SK-N-SH treated with all-trans-retinoic acid at 6 μM for 48 hours (cell line): ENCODE measurements at regions not wholly inside any gene's neighbourhood (a gene's known extent, or its start where the extent isn't known, plus 50 kb on each side); places are given as distances from the start of the nearest gene placed in this dataset.

Experiments
- ATAC-seq: fragments of 200-7000 bp; cut with Tn5 transposase; 3 replicates; pipeline ENCODE4 v1.9.1; 2020; ENCODE audit warnings: mild to moderate bottlenecking, moderate library complexity
- ARNTL ChIP-seq: fragments of 450-650 bp; formaldehyde crosslinking; IDR thresholded peaks from 2 replicates; pipeline ENCODE4 v1.5.0; 2020; ENCODE audit warnings: low read depth, mild to moderate bottlenecking, moderate library complexity, borderline replicate concordance
- BACH2 ChIP-seq: fragments of 250-450 bp; sonication (Bioruptor Pico); IDR thresholded peaks from 2 replicates; pipeline ENCODE4 v1.9.0; 2021; ENCODE audit warnings: mild to moderate bottlenecking, borderline replicate concordance
- ESRRG ChIP-seq: fragments of 250-450 bp; sonication (Bioruptor Pico); IDR thresholded peaks from 2 replicates; pipeline ENCODE4 v1.6.1; 2021; ENCODE audit warnings: mild to moderate bottlenecking
- GLIS3 ChIP-seq: fragments of 250-450 bp; sonication (Bioruptor Pico); IDR thresholded peaks from 2 replicates; pipeline ENCODE4 v1.5.0; 2020; ENCODE audit warnings: mild to moderate bottlenecking, moderate library complexity
- ISL1 ChIP-seq: fragments of 250-450 bp; sonication (Bioruptor Pico); IDR thresholded peaks from 2 replicates; pipeline ENCODE4 v2.1.2; 2022; ENCODE audit warnings: mild to moderate bottlenecking, moderate library complexity
- OSR1 ChIP-seq: fragments of 250-450 bp; sonication (Bioruptor Pico); IDR thresholded peaks from 2 replicates; pipeline ENCODE4 v1.8.0; 2022; ENCODE audit warnings: moderate library complexity, mild to moderate bottlenecking, inconsistent platforms
- PPARA ChIP-seq: fragments of 250-450 bp; sonication (Bioruptor Pico); IDR thresholded peaks from 2 replicates; pipeline ENCODE4 v1.5.0; 2020; ENCODE audit warnings: mild to moderate bottlenecking, borderline replicate concordance
- RARB ChIP-seq: fragments of 250-450 bp; sonication (Bioruptor Pico); IDR thresholded peaks from 2 replicates; pipeline ENCODE4 v1.8.0; 2021; ENCODE audit warnings: mild to moderate bottlenecking, moderate library complexity
- SNAI2 ChIP-seq: fragments of 250-450 bp; sonication (Bioruptor Pico); IDR thresholded peaks from 2 replicates; pipeline ENCODE4 v1.5.0; 2020; ENCODE audit warnings: mild to moderate bottlenecking, moderate library complexity
- TCF4 ChIP-seq: fragments of 250-450 bp; sonication (Bioruptor Pico); IDR thresholded peaks from 2 replicates; pipeline ENCODE4 v1.8.0; 2021; ENCODE audit warnings: mild to moderate bottlenecking, moderate library complexity, borderline replicate concordance
- TOX ChIP-seq: fragments of 250-450 bp; sonication (Bioruptor Pico); IDR thresholded peaks from 2 replicates; pipeline ENCODE4 v1.8.0; 2021; ENCODE audit warnings: mild to moderate bottlenecking, moderate library complexity, borderline replicate concordance
- ZC3H10 ChIP-seq: fragments of 250-450 bp; sonication (Bioruptor Pico); IDR thresholded peaks from 2 replicates; pipeline ENCODE4 v1.5.1; 2021; ENCODE audit warnings: mild to moderate bottlenecking, moderate library complexity
- ZFP3 ChIP-seq: fragments of 250-450 bp; sonication (Bioruptor Pico); IDR thresholded peaks from 2 replicates; pipeline ENCODE4 v1.5.0; 2020; ENCODE audit warnings: mild to moderate bottlenecking, moderate library complexity
- ZNF565 ChIP-seq: fragments of 450-650 bp; formaldehyde crosslinking; conservative IDR thresholded peaks from 2 replicates; pipeline ENCODE4 v1.5.0; 2020; ENCODE audit warnings: low read depth, mild to moderate bottlenecking, moderate library complexity
- ZNF70 ChIP-seq: fragments of 450-650 bp; formaldehyde crosslinking; IDR thresholded peaks from 2 replicates; pipeline ENCODE4 v1.5.0; 2020; ENCODE audit warnings: mild to moderate bottlenecking, moderate library complexity
- ZNF8 ChIP-seq: fragments of 450-650 bp; formaldehyde crosslinking; IDR thresholded peaks from 2 replicates; pipeline ENCODE4 v1.5.0; 2020; ENCODE audit warnings: mild to moderate bottlenecking, moderate library complexity
- TF ChIP-seq, protein P1 (sequence below): fragments of 250-450 bp; sonication (Bioruptor Pico); IDR thresholded peaks from 2 replicates; pipeline ENCODE4 v1.8.0; 2021; ENCODE audit warnings: low read depth, mild to moderate bottlenecking, moderate library complexity, borderline replicate concordance
- TF ChIP-seq, protein P2 (sequence below): fragments of 250-450 bp; sonication (Bioruptor Pico); IDR thresholded peaks from 2 replicates; pipeline ENCODE4 v1.8.0; 2020; ENCODE audit warnings: mild to moderate bottlenecking, moderate library complexity, borderline replicate concordance
- TF ChIP-seq, protein P3 (sequence below): fragments of 250-450 bp; sonication (Bioruptor Pico); IDR thresholded peaks from 2 replicates; pipeline ENCODE4 v1.5.1; 2020; ENCODE audit warnings: low read depth, mild to moderate bottlenecking, moderate library complexity
- TF ChIP-seq, protein P4 (sequence below): fragments of 250-450 bp; sonication (Bioruptor Pico); IDR thresholded peaks from 2 replicates; pipeline ENCODE4 v1.5.0; 2020; ENCODE audit warnings: mild to moderate bottlenecking, moderate library complexity

DNA sequence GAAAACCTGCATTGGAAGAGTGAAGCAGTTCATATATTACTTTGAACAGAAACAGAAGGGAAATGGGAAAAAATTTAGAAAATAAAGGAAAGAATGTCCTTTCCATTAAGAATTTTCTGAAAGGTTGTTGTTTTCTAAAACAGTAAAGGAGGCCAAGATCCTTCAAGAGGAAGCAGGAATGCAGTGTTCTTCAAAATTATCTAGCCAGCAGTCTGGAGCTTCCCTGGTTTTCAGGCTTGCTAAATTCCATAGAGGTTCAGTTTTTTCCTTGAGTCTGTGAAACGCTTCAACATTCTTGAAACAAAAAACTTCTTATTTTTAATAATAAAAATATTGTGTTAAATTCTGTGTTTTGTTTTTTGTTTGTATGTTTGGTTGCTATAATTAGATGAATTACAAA lies 189.0 kb upstream of the ANO3 start (continued):
- TF ChIP-seq GLIS3 (CRISPR knock-in tag), result no peak
- TF ChIP-seq BACH2, result no peak
- TF ChIP-seq, all 23 proteins: peak for 0

DNA sequence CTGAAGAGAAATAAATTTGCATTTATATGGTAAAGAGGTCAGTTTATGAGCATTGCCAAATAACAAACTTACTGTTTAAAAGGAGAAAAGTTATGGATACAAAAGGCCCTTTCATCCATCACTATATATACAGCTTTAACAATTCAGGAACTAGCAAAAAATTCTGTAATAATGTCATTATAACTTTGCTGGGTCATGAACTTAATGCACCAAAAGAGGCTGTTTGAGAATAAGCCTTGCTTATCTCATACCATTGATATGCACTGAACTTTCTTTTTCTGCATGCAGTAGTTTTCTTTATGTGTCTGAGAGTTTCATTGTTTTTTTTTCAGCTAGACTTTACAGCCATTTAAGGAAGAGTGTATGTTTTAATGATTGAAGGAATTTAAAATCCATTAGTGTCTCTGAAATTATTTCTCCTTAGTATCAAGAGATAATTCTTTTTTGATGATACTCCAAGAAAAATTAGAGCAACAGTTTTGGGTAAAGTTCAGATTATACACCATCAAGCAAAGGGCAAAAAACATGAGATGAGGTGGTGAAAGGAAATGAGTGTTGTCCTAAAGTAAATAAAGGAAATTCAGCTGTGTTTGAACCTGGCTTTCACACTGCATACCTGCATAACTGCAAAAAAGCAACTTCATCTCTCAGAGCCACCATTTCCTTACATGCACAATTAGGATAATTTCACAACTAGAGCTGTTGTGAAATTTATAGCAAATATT lies 188.2 kb upstream of the ANO3 start:
- no peak; the same call in 1 of the 3 replicates for ATAC-seq

DNA sequence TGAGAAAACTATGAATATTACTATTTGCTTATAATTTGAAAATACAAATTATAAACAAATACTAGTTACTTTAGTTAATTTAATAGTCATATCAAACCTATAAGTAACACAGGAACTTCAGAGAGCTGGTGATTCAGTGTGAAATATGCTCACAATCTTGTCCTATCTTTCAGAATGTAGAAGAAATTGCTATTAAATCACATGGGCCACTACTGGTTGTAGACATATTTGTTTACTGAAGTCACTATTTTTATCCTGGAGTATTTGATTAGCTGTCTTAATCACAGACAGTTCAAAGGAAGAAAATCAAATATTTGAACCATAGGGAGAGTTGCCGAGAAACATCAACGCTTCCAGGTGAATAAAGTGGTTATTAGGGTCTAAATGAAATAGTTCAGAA lies 187.6 kb upstream of the ANO3 start:
- ATAC-seq, result no peak

More for the DNA sequence above, 188.2 kb upstream of the ANO3 start:
- TF ChIP-seq ZNF8 (no peak), ZFP3 (no peak), RARB (CRISPR knock-in tag) (no peak), BACH2 (no peak), ZC3H10 (CRISPR knock-in tag) (no peak), ARNTL (CRISPR knock-in tag) (no peak), ZNF565 (CRISPR knock-in tag) (no peak), TOX (CRISPR knock-in tag) (no peak), PPARA (CRISPR knock-in tag) (no peak), ESRRG (CRISPR knock-in tag) (no peak), ZNF70 (no peak)
- TF ChIP-seq, protein P1, sequence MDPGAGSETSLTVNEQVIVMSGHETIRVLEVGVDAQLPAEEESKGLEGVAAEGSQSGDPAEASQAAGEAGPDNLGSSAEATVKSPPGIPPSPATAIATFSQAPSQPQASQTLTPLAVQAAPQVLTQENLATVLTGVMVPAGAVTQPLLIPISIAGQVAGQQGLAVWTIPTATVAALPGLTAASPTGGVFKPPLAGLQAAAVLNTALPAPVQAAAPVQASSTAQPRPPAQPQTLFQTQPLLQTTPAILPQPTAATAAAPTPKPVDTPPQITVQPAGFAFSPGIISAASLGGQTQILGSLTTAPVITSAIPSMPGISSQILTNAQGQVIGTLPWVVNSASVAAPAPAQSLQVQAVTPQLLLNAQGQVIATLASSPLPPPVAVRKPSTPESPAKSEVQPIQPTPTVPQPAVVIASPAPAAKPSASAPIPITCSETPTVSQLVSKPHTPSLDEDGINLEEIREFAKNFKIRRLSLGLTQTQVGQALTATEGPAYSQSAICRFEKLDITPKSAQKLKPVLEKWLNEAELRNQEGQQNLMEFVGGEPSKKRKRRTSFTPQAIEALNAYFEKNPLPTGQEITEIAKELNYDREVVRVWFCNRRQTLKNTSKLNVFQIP (CRISPR knock-in tag), result no peak

DNA sequence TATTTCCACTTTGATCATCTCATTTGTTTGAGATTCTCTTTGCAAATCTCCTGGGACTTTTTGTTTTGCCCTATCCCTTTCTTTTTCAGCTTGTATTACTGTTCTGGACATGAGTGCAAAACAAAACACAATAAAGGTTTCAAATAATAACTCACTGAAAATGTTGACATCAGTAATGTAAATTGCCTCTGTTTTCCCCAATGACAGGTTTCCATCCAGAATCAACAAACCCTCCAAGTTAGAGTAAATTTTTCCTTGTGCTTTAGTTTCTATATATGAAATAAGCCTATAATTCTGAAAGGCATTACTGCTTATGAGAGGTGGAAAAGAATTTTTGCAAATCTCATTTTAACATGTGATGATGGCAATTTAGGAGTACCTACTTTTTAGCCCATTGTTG lies 187.0 kb upstream of the ANO3 start:
- no peak for ATAC-seq
- TF ChIP-seq, protein P2, sequence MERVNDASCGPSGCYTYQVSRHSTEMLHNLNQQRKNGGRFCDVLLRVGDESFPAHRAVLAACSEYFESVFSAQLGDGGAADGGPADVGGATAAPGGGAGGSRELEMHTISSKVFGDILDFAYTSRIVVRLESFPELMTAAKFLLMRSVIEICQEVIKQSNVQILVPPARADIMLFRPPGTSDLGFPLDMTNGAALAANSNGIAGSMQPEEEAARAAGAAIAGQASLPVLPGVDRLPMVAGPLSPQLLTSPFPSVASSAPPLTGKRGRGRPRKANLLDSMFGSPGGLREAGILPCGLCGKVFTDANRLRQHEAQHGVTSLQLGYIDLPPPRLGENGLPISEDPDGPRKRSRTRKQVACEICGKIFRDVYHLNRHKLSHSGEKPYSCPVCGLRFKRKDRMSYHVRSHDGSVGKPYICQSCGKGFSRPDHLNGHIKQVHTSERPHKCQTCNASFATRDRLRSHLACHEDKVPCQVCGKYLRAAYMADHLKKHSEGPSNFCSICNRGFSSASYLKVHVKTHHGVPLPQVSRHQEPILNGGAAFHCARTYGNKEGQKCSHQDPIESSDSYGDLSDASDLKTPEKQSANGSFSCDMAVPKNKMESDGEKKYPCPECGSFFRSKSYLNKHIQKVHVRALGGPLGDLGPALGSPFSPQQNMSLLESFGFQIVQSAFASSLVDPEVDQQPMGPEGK, result no peak
- TF ChIP-seq ARNTL (CRISPR knock-in tag) (no peak), ZC3H10 (CRISPR knock-in tag) (no peak), ZNF565 (CRISPR knock-in tag) (no peak), ISL1 (CRISPR knock-in tag) (no peak), ESRRG (CRISPR knock-in tag) (no peak), ZFP3 (no peak), SNAI2 (no peak)
- TF ChIP-seq, protein P3, sequence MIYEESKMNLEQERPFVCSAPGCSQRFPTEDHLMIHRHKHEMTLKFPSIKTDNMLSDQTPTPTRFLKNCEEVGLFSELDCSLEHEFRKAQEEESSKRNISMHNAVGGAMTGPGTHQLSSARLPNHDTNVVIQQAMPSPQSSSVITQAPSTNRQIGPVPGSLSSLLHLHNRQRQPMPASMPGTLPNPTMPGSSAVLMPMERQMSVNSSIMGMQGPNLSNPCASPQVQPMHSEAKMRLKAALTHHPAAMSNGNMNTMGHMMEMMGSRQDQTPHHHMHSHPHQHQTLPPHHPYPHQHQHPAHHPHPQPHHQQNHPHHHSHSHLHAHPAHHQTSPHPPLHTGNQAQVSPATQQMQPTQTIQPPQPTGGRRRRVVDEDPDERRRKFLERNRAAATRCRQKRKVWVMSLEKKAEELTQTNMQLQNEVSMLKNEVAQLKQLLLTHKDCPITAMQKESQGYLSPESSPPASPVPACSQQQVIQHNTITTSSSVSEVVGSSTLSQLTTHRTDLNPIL (CRISPR knock-in tag), result no peak
- TF ChIP-seq, all 23 proteins: peak for 0

More for the DNA sequence above, 187.6 kb upstream of the ANO3 start:
- no peak for TF ChIP-seq ZC3H10 (CRISPR knock-in tag)
- TF ChIP-seq TCF4 (CRISPR knock-in tag), result no peak
- no peak for TF ChIP-seq PPARA (CRISPR knock-in tag)

DNA sequence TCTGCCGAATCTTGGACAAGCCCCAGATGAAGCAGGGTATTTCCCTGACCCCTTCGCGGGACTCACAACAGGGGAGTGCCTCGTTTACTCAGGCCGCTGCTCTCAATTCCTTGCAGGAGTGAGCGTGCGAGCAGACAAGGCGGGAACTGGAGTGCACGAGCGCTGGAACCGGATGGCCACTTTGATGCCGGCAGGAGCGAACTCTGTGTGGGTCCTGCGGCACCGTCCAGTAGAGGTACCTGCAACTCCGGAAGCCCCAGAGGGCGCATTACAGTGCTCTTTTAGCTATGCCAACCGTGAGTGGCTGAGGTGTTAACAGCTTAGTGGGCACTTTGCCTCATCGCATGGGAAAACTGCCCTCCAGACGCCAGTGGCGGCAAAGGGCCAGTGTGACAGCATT lies 182.3 kb upstream of the ANO3 start:
- TF ChIP-seq ISL1 (CRISPR knock-in tag), result no peak
- no peak for TF ChIP-seq TOX (CRISPR knock-in tag)
- no peak for TF ChIP-seq ZC3H10 (CRISPR knock-in tag)
- no peak for TF ChIP-seq OSR1 (CRISPR knock-in tag)
- no peak for TF ChIP-seq TCF4 (CRISPR knock-in tag)
- no peak for TF ChIP-seq ZNF8
- TF ChIP-seq, protein P1 (CRISPR knock-in tag), result no peak
- no peak for TF ChIP-seq PPARA (CRISPR knock-in tag)
- TF ChIP-seq GLIS3 (CRISPR knock-in tag), result no peak
- TF ChIP-seq, protein P4, sequence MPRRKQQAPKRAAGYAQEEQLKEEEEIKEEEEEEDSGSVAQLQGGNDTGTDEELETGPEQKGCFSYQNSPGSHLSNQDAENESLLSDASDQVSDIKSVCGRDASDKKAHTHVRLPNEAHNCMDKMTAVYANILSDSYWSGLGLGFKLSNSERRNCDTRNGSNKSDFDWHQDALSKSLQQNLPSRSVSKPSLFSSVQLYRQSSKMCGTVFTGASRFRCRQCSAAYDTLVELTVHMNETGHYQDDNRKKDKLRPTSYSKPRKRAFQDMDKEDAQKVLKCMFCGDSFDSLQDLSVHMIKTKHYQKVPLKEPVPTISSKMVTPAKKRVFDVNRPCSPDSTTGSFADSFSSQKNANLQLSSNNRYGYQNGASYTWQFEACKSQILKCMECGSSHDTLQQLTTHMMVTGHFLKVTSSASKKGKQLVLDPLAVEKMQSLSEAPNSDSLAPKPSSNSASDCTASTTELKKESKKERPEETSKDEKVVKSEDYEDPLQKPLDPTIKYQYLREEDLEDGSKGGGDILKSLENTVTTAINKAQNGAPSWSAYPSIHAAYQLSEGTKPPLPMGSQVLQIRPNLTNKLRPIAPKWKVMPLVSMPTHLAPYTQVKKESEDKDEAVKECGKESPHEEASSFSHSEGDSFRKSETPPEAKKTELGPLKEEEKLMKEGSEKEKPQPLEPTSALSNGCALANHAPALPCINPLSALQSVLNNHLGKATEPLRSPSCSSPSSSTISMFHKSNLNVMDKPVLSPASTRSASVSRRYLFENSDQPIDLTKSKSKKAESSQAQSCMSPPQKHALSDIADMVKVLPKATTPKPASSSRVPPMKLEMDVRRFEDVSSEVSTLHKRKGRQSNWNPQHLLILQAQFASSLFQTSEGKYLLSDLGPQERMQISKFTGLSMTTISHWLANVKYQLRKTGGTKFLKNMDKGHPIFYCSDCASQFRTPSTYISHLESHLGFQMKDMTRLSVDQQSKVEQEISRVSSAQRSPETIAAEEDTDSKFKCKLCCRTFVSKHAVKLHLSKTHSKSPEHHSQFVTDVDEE (CRISPR knock-in tag), result no peak
- no peak for TF ChIP-seq ZFP3
- TF ChIP-seq ZNF70, result no peak
- no peak for TF ChIP-seq ZNF565 (CRISPR knock-in tag)
- TF ChIP-seq, all 23 proteins: peak for 0
- no peak for ATAC-seq
